ENCODE measurements at regions not wholly inside any gene's neighbourhood (a gene's known extent, or its start where the extent isn't known, plus 50 kb on each side); places are given as distances from the start of the nearest gene placed in this dataset.
A peak's percentile ranks its signal among the peaks of the same experiment; 100 is the strongest.

DNA sequence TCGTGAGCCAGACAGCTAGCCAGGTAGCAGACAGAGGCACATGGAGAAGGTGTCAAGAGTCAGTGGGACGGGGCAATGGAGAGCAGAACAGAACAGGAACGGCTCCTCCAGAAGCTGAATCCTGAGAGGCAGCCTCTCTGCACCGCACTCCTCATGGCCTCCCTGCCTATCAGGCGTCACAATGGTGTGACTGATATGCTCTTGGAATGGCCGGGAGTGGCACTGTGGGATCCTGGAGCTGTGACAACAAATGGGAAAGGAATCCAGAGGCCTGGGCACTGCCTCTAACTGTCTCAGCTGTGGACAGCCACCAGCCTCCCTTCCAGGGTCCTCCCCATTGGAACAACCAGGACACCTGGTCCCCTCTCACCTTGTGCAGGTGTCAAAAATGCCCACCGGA is 89.1 kb upstream of the ID2 start:
- no peak overlapping the region for H3K4me3 ChIP-seq
- ATAC-seq, result no peak
- H3K27me3 ChIP-seq, result no peaks in the 10 kb centered on the region
- intact Hi-C loops (cut with DNase I), result no loop called here
- H3K27ac ChIP-seq, result no peak overlapping the region
- H3K9me3 ChIP-seq, result no peaks in the 10 kb centered on the region
- 73 to 77% methylated on average over 7 of the region's 7 CpGs for WGBS, 2 donors
- TF ChIP-seq, protein P1, sequence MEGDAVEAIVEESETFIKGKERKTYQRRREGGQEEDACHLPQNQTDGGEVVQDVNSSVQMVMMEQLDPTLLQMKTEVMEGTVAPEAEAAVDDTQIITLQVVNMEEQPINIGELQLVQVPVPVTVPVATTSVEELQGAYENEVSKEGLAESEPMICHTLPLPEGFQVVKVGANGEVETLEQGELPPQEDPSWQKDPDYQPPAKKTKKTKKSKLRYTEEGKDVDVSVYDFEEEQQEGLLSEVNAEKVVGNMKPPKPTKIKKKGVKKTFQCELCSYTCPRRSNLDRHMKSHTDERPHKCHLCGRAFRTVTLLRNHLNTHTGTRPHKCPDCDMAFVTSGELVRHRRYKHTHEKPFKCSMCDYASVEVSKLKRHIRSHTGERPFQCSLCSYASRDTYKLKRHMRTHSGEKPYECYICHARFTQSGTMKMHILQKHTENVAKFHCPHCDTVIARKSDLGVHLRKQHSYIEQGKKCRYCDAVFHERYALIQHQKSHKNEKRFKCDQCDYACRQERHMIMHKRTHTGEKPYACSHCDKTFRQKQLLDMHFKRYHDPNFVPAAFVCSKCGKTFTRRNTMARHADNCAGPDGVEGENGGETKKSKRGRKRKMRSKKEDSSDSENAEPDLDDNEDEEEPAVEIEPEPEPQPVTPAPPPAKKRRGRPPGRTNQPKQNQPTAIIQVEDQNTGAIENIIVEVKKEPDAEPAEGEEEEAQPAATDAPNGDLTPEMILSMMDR (IDR thresholded peaks at IDR 0.05), result no peak
- FAIRE-seq, result no peak
- H3K4me1 ChIP-seq, result no peaks in the 10 kb centered on the region
- H3K36me3 ChIP-seq, result no peaks in the 10 kb centered on the region
- DNase-seq, result peak in 1 of 6 donors; percentile 24

DNA sequence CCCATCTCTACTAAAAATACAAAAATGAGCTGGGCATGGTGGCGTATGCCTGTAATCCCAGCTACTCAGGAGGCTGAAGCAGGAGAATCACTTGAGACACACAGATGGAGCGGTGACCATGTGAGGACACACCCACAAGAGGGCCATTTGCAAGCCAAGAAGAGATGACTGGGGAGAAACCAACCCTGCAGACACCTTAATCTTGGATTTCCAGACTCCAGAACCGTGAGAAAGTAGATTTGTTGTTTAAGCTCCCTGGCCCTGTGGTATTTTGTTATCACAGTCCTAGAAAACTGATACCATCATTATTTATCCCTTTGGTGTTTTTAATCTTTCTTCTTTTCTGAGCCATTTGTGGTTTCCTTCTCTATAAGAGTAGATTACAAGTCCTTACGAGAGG is 88.6 kb upstream of the ID2 start:
- FAIRE-seq, result no peak
- Histone ChIP-seq H3K27me3 (no peaks in the 10 kb centered on the region), H3K36me3 (no peaks in the 10 kb centered on the region), H3K27ac (no peak overlapping the region), H3K4me1 (no peaks in the 10 kb centered on the region), H3K4me3 (no peak overlapping the region), H3K9me3 (no peaks in the 10 kb centered on the region)
- no peak for ATAC-seq
- 85 to 93% methylated on average over 4 of the region's 4 CpGs for WGBS, 2 donors
- intact Hi-C loops (cut with DNase I), result no loop called here
- DNase-seq, result no peak
- TF ChIP-seq, protein P1 (IDR thresholded peaks at IDR 0.05), result no peak

DNA sequence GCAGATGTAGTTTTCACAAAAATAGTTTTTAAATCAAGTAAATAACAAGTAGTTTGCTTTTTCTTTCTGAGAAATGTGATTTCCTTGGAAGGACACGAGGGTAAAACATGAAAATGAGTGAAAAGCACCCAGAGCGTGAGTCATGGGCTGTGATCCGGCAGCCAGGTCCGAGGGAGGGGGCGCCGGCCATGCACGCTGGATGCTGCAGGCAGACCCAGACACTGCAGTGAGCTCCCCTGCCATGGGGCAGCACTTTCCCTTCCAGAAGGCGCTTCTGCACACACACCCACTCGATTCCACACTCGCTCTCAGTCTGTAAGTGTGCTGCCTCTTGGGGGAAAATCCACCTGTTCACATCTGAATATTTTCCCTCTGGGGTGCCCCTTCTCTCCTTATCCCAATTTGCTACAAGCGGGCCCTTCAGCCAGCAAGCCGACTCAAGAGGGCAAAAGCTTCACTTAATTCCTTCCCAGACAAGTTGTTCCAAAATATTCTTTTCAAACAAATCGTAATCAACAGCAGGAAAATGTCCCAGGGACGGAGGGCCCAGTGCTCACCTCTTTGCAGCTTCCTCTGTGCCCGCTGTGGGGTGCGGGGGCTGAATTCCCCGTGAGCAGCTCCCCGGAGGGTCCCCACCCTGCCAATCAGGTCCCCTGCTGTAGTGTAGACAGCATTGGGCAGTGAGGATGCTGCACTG is 87.0 kb upstream of the ID2 start:
- H3K27me3 ChIP-seq, result no peaks in the 10 kb centered on the region
- intact Hi-C loops (cut with DNase I), result no loop called here
- no peak for FAIRE-seq
- H3K9me3 ChIP-seq, result no peaks in the 10 kb centered on the region
- no peak for DNase-seq
- H3K4me1 ChIP-seq, result no peaks in the 10 kb centered on the region
- TF ChIP-seq, protein P1 (IDR thresholded peaks at IDR 0.05), result no peak
- ATAC-seq, result no peak
- no peak overlapping the region for H3K4me3 ChIP-seq
- H3K27ac ChIP-seq, result no peak overlapping the region
- H3K36me3 ChIP-seq, result no peaks in the 10 kb centered on the region
- 80 to 82% methylated on average over 18 of the region's 18 CpGs for WGBS, 2 donors

DNA sequence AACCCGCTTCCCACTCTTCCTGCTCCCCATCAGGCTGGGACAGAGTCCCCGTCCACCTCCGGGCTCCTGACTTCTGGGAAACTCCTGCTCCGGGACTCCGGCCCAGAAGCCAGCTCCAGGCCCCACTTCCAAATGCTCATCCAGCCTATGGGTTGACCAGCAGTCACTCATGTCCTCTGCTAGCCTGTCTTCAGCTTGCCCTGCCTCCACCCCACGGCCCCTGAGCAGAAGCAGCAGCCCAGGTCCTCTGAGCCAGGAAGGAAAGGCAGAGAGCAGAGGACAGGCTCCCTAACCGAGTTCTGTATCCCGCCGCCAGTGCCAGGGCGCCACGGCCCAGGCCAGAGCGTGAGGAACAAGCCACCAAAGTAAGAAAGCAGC is 86.4 kb upstream of the ID2 start:
- no peaks in the 10 kb centered on the region for H3K4me1 ChIP-seq
- H3K36me3 ChIP-seq, result no peaks in the 10 kb centered on the region
- H3K9me3 ChIP-seq, result no peaks in the 10 kb centered on the region
- H3K27me3 ChIP-seq, result no peaks in the 10 kb centered on the region
- no peak for FAIRE-seq
- DNase-seq, result peak in 1 of 6 donors; percentile 56
- H3K27ac ChIP-seq, result no peak overlapping the region
- no peak overlapping the region for H3K4me3 ChIP-seq
- TF ChIP-seq, protein P1 (IDR thresholded peaks at IDR 0.05), result no peak
- 87 to 95% methylated on average over 12 of the region's 12 CpGs for WGBS, 2 donors
- ATAC-seq, result no peak
- intact Hi-C loops (cut with DNase I), result no loop called here

DNA sequence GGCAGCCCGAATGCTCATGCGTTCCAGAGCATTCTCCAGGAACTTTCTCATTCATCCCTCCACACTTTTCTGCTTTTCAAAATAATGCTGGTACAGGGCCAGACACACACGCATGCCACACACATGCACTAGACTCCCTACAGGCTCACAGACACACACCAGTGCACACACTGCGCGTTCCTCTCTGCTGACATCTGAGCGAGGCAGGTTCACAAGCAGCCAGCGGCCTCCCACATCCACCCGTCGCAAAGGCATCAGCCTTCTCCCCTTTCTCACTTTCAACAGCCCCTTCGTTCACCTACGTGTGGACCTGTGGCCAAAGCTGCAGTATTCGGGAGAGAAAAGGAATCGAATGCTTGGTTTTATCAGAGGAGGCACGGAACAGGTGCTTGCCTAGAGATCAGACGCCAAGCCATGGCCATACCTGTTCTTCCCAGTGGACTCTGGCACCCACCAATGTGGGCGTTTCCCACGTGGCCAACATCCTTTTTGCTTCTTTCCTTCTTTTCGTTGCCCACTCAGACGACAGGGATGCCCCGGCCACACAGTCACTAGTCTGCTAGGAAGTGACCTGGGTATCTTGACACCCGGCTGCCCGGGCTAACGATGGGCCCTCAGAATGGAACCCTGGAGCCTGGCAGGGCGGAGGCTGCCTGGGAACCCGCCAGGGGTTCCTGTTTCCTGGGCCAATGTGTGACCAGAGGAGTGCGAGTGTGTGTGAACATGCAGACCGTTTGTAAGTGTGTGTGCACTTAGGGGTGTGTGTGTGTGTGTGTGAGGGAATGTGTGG is 85.8 kb upstream of the ID2 start:
- intact Hi-C loops (cut with DNase I), result no loop called here
- ATAC-seq (no peak), DNase-seq (peak in 1 of 6 donors; percentile 40), FAIRE-seq (no peak)
- Histone ChIP-seq H3K27me3 (no peaks in the 10 kb centered on the region), H3K4me1 (no peaks in the 10 kb centered on the region), H3K4me3 (no peak overlapping the region), H3K27ac (no peak overlapping the region), H3K9me3 (no peaks in the 10 kb centered on the region), H3K36me3 (no peaks in the 10 kb centered on the region)
- WGBS, 2 donors, result 80 to 86% methylated on average over 27 of the region's 27 CpGs
- TF ChIP-seq, protein P1 (IDR thresholded peaks at IDR 0.05), result no peak
